ENCODE measurements at regions not wholly inside any gene's neighbourhood (a gene's known extent, or its start where the extent isn't known, plus 50 kb on each side); places are given as distances from the start of the nearest gene placed in this dataset.

- no peak for TF ChIP-seq CTCF (IDR thresholded peaks at IDR 0.05)
- peak; percentile 69 to 91 for TF ChIP-seq POLR2AphosphoS5 (IDR thresholded peaks at IDR 0.05)
- TF ChIP-seq POLR2A (IDR thresholded peaks at IDR 0.05) = peak in 1 of 4 donors; percentile 44
Measured at GRCh38 chr2:207334624-207335371, 169.1 kb upstream of the KLF7 start.

All from upper lobe of left lung (tissue), 4 donors.